Pancreas (tissue), 10 donors: ENCODE measurements at regions not wholly inside any gene's neighbourhood (a gene's known extent, or its start where the extent isn't known, plus 50 kb on each side); places are given as distances from the start of the nearest gene placed in this dataset.
A peak's percentile ranks its signal among the peaks of the same experiment; 100 is the strongest.

ENCODE experiments used
- ATAC-seq, 4 donors: fragments of 200-7000 bp; cut with Tn5 transposase; one replicate each; pipeline versions ENCODE4 v1.8.0 to v1.9.1; 2020; ENCODE audit warnings: mild to moderate bottlenecking in 4 of 4, moderate library complexity in 4 of 4
- DNase-seq, 6 donors: peaks; one replicate each; pipeline ENCODE4 v3.0.0-alpha.2; 2020
- FAIRE-seq: peaks from 2 replicates; lab custom pipeline; 2012; peaks lifted over from hg19 to GRCh38; lab: Jason Lieb, UNC
- H3K27ac ChIP-seq, 4 donors: fragments of 200-600 bp; sonication (generic); 1 replicate in 3 of 4; 2 replicates in 1 of 4; pipeline versions ENCODE4 v1.5.0 to v1.8.0; 2020
- H3K27me3 ChIP-seq, 4 donors: fragments of 200-600 bp; one replicate each; pipeline ENCODE4 v1.8.0; 2021
- H3K36me3 ChIP-seq, 3 donors: fragments of 200-600 bp; sonication (generic) in 1 of 3; one replicate each; pipeline versions ENCODE4 v1.5.0 to v1.8.0; 2020 to 2021
- H3K4me1 ChIP-seq, 3 donors: fragments of 200-600 bp; one replicate each; pipeline ENCODE4 v1.8.0; 2021
- H3K4me3 ChIP-seq, 4 donors: fragments of 200-600 bp; sonication (generic) in 2 of 4; one replicate each; pipeline versions ENCODE4 v1.5.0 to v1.8.0; 2020 to 2021
- H3K9me3 ChIP-seq, 4 donors: fragments of 200-600 bp; one replicate each; pipeline ENCODE4 v1.8.0; 2021
- CTCF ChIP-seq, 4 donors: fragments of 200-600 bp; sonication (generic) in 3 of 4; IDR thresholded peaks; one replicate each; pipeline versions ENCODE4 v1.5.0 to v1.8.0; 2021; ENCODE audit warnings: antibody characterized with exemption in 4 of 4
- WGBS, 2 donors: extraction: QIAGEN DNeasy Blood & Tissue Kit; methylation state at CpG; one replicate each; pipeline ENCODE4 v1.1.7; 2013; 5-methylcytosine and 5-hydroxymethylcytosine counted together
- intact Hi-C, 3 donors: fragments of 100-400 bp; cut with DNase I; formaldehyde crosslinking; loops; one replicate each; pipeline versions ENCODE4 v1.11.1 to v1.14.2; 2022
- donor health status: healthy with polysubstance abuse.
- donor health status: DM: no; HTN: no; CAD: no; lungs with moderate emphysema.
- donor health status: DM: no; HTN: no; CAD: no.
- donor health status: control.
- donor health status: control.
- donor health status: Bipolar disorder and iron deficiency.
- donor health status: DM: yes; HTN: yes; CAD: no.
- donor health status: DM: no; HTN: no; CAD: no.
- donor health status: DM: no; HTN: no; CAD: no.
- donor health status: DM: yes; HTN: yes; CAD: no.

- H3K36me3 ChIP-seq, result no peaks in the 10 kb centered on the region
- DNase-seq (no peak), ATAC-seq (no peak), FAIRE-seq (no peak)
- intact Hi-C loops, result no loop called here
- WGBS, 2 donors, result 70 to 87% methylated on average over 2 of the region's 2 CpGs
- no peaks in the 10 kb centered on the region for H3K27me3 ChIP-seq
- H3K4me3 ChIP-seq, result no peak overlapping the region
- H3K27ac ChIP-seq, result no peak overlapping the region
- no peaks in the 10 kb centered on the region for H3K4me1 ChIP-seq
- no peak for TF ChIP-seq CTCF (IDR thresholded peaks at IDR 0.05)
- H3K9me3 ChIP-seq, result no peaks in the 10 kb centered on the region
Observed at GRCh38 chr3:95899911-95900310, 914.5 kb upstream of the EPHA6 start.

GRCh38 chr3:95901948-95902347, 912.4 kb upstream of the EPHA6 start:
- FAIRE-seq (no peak), DNase-seq (no peak), ATAC-seq (no peak)
- Histone ChIP-seq H3K27me3 (no peaks in the 10 kb centered on the region), H3K4me1 (no peaks in the 10 kb centered on the region), H3K27ac (no peak overlapping the region), H3K36me3 (no peaks in the 10 kb centered on the region), H3K4me3 (no peak overlapping the region), H3K9me3 (no peaks in the 10 kb centered on the region)
- TF ChIP-seq CTCF (IDR thresholded peaks at IDR 0.05), result no peak
- intact Hi-C loops, result no loop called here

- no peaks in the 10 kb centered on the region for H3K36me3 ChIP-seq
- no peaks in the 10 kb centered on the region for H3K4me1 ChIP-seq
- H3K4me3 ChIP-seq, result no peak overlapping the region
- no peak for FAIRE-seq
- 78 to 81% methylated on average over 1 of the region's 1 CpG for WGBS, 2 donors
- no peaks in the 10 kb centered on the region for H3K9me3 ChIP-seq
- no peaks in the 10 kb centered on the region for H3K27me3 ChIP-seq
- TF ChIP-seq CTCF (IDR thresholded peaks at IDR 0.05), result no peak
- ATAC-seq, result no peak
- no peak overlapping the region for H3K27ac ChIP-seq
- no peak for DNase-seq
- intact Hi-C loops, result no loop called here
Observed at GRCh38 chr3:95905182-95905581, 909.2 kb upstream of the EPHA6 start.

GRCh38 chr3:95911767-95912166, 902.6 kb upstream of the EPHA6 start:
- ATAC-seq, result no peak
- FAIRE-seq, result no peak
- no peak for TF ChIP-seq CTCF (IDR thresholded peaks at IDR 0.05)

GRCh38 chr3:95923496-95924210, 890.7 kb upstream of the EPHA6 start:
- H3K4me3 ChIP-seq, result no peak overlapping the region
- FAIRE-seq (no peak), DNase-seq (peak in 3 of 6 donors; percentile 60 to 80 (median 72)), ATAC-seq (peak; percentile 95 to 98 (median 98))
- H3K9me3 ChIP-seq, result no peaks in the 10 kb centered on the region
- no peaks in the 10 kb centered on the region for H3K4me1 ChIP-seq
- peak overlapping the region in 3 of 4 donors; percentile 29 to 78 (median 77) for H3K27ac ChIP-seq
- H3K36me3 ChIP-seq, result no peaks in the 10 kb centered on the region
- H3K27me3 ChIP-seq, result no peaks in the 10 kb centered on the region
- 81 to 88% methylated on average over 3 of the region's 3 CpGs for WGBS, 2 donors
- no peak for TF ChIP-seq CTCF (IDR thresholded peaks at IDR 0.05)
- intact Hi-C loops, result no loop called here

More at GRCh38 chr3:95911767-95912166, 902.6 kb upstream of the EPHA6 start:
- Histone ChIP-seq H3K27ac (no peak overlapping the region), H3K4me3 (no peak overlapping the region), H3K9me3 (no peaks in the 10 kb centered on the region), H3K27me3 (no peaks in the 10 kb centered on the region), H3K4me1 (no peaks in the 10 kb centered on the region), H3K36me3 (no peaks in the 10 kb centered on the region)
- 85 to 100% methylated on average over 1 of the region's 1 CpG for WGBS, 2 donors
- peak in 1 of 6 donors; percentile 32 for DNase-seq
- intact Hi-C loops, result no loop called here
